Muscle layer of duodenum (tissue), 2 donors: ENCODE measurements at regions not wholly inside any gene's neighbourhood (a gene's known extent, or its start where the extent isn't known, plus 50 kb on each side); places are given as distances from the start of the nearest gene placed in this dataset.

Source experiments
- H3K27ac ChIP-seq: one replicate; pipeline ENCODE4 v1.7.0; 2013; ENCODE audit warnings: mild to moderate bottlenecking, low read length
- H3K27me3 ChIP-seq: one replicate; pipeline ENCODE4 v1.7.0; 2013; ENCODE audit warnings: low read depth, mild to moderate bottlenecking, control low read depth, low read length
- H3K36me3 ChIP-seq, 2 donors: one replicate each; pipeline ENCODE4 v1.7.0; 2013; ENCODE audit warnings: low read length in 2 of 2, control low read depth in 1 of 2, mild to moderate bottlenecking in 1 of 2; ENCODE audit not compliant: insufficient read depth in 2 of 2, control insufficient read depth in 1 of 2
- H3K4me1 ChIP-seq, 2 donors: one replicate each; pipeline ENCODE4 v1.7.0; 2013; ENCODE audit warnings: low read length in 2 of 2, mild to moderate bottlenecking in 2 of 2, control low read depth in 1 of 2, moderate library complexity in 1 of 2; ENCODE audit not compliant: insufficient read depth in 2 of 2, control insufficient read depth in 1 of 2
- H3K4me3 ChIP-seq, 2 donors: one replicate each; pipeline ENCODE4 v1.7.0; 2013; ENCODE audit warnings: low read length in 2 of 2, low read depth in 1 of 2, mild to moderate bottlenecking in 1 of 2
- H3K9me3 ChIP-seq, 2 donors: one replicate each; pipeline ENCODE4 v1.7.0; 2013; ENCODE audit warnings: low read length in 2 of 2, control low read depth in 1 of 2, mild to moderate bottlenecking in 1 of 2; ENCODE audit not compliant: control insufficient read depth in 1 of 2
- donor health status: healthy.

DNA sequence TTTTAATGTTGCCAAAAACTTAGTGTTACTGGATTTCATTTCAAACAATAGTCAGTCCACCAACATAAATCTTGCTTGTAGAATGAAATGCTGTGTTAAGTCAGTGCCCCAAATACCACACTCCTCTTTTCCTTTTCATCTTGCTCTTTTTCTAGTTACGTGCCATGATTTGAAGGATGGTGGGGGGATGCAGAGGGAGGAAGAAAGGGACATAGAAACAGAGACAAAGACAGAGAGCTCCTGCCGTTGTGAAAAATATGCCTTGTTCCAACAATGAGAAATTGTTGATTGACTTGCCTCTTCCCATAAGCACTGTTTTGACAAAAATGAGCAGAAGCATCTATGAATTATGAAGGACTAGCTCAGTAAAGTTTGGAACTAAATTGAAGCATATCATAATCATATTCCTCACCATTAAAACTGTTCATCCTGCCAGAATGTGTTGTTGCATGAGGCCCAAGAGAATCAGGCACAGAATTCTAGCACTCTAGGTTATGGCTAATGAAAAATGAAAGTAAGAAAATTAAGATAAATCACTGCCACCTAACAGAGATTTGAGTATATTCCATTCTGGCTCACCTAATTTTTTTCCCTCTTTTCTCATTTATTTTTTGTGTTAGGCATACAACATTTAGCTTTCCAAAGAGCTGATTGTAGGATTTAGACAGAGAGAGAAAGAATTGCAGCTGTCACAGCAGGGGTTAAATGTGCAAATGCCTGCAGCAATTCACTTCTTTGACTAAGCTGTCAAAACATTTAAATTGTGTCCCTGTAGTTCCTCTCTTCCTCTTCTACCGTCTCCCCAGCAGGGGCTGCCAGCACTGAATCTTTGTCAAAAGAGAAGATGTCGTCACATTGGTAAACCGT, 111.6 kb upstream of the PTPN13 start:
- Histone ChIP-seq H3K36me3 (no peaks in the 10 kb centered on the region), H3K27me3 (no peaks in the 10 kb centered on the region), H3K27ac (no peak overlapping the region), H3K4me3 (peak overlapping the region in 1 of 2 donors; percentile 40), H3K9me3 (no peaks in the 10 kb centered on the region), H3K4me1 (peaks cover 0 to 20% of the 10 kb centered on the region in 2 donors)

DNA sequence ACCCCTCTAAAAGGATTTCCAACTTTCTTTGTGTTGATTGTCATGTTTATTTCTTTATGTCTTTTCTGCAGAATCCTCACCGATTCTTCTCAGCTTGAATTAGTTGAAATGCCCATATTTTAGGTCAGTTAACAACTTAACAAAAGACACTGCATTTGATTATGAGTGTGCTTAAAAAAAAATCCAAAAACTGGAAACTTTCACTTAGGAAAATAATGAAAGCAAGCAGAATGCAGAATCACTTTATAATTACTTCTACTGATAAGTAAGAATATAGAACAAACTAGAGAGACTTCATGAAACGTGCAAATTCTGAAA, 111.0 kb upstream of the PTPN13 start:
- H3K4me1 ChIP-seq, result peaks cover 0 to 20% of the 10 kb centered on the region in 2 donors
- H3K9me3 ChIP-seq, result no peaks in the 10 kb centered on the region
- H3K27me3 ChIP-seq, result no peaks in the 10 kb centered on the region
- H3K27ac ChIP-seq, result no peak overlapping the region
- peak overlapping the region in 1 of 2 donors; percentile 40 for H3K4me3 ChIP-seq
- H3K36me3 ChIP-seq, result no peaks in the 10 kb centered on the region

GRCh38 chr4:86483773-86484172, 110.3 kb upstream of the PTPN13 start:
- Histone ChIP-seq H3K4me3 (no peak overlapping the region), H3K4me1 (peaks cover 0 to 20% of the 10 kb centered on the region in 2 donors), H3K9me3 (no peaks in the 10 kb centered on the region), H3K36me3 (no peaks in the 10 kb centered on the region), H3K27me3 (no peaks in the 10 kb centered on the region), H3K27ac (no peak overlapping the region)

- no peak overlapping the region for H3K27ac ChIP-seq
- H3K9me3 ChIP-seq, result no peaks in the 10 kb centered on the region
- peaks cover 0 to 20% of the 10 kb centered on the region in 2 donors for H3K4me1 ChIP-seq
- no peak overlapping the region for H3K4me3 ChIP-seq
- H3K27me3 ChIP-seq, result no peaks in the 10 kb centered on the region
- no peaks in the 10 kb centered on the region for H3K36me3 ChIP-seq
These were observed 109.9 kb upstream of the PTPN13 start for GRCh38 chr4:86484241-86484640.

- Histone ChIP-seq H3K27ac (no peak overlapping the region), H3K27me3 (no peaks in the 10 kb centered on the region), H3K4me3 (no peak overlapping the region), H3K36me3 (no peaks in the 10 kb centered on the region), H3K4me1 (peaks cover 0 to 5% of the 10 kb centered on the region in 2 donors), H3K9me3 (no peaks in the 10 kb centered on the region)
These were observed 106.3 kb upstream of the PTPN13 start for GRCh38 chr4:86487738-86488348.

DNA sequence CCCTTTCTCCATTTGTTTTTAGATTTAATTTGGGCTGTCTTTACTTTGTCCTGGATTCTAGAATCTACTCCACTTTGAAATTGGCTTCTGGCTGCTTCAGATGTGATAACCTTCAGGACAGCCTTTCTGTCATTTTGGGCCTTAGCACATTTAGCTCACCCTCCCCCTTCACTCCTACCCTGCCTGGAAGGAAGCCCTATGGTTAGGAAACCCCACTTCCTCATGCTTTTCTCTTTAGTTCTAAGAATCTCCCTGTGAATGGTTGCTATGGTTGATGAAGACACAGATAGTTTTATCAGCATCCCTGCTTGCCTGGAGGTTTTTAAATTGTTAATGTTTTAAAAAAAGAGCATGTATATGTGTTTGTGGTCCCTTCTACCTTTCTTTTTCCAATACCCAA, 100.7 kb upstream of the PTPN13 start:
- Histone ChIP-seq H3K4me3 (no peak overlapping the region), H3K9me3 (no peaks in the 10 kb centered on the region), H3K4me1 (no peaks in the 10 kb centered on the region), H3K36me3 (no peaks in the 10 kb centered on the region), H3K27ac (no peak overlapping the region), H3K27me3 (no peaks in the 10 kb centered on the region)

DNA sequence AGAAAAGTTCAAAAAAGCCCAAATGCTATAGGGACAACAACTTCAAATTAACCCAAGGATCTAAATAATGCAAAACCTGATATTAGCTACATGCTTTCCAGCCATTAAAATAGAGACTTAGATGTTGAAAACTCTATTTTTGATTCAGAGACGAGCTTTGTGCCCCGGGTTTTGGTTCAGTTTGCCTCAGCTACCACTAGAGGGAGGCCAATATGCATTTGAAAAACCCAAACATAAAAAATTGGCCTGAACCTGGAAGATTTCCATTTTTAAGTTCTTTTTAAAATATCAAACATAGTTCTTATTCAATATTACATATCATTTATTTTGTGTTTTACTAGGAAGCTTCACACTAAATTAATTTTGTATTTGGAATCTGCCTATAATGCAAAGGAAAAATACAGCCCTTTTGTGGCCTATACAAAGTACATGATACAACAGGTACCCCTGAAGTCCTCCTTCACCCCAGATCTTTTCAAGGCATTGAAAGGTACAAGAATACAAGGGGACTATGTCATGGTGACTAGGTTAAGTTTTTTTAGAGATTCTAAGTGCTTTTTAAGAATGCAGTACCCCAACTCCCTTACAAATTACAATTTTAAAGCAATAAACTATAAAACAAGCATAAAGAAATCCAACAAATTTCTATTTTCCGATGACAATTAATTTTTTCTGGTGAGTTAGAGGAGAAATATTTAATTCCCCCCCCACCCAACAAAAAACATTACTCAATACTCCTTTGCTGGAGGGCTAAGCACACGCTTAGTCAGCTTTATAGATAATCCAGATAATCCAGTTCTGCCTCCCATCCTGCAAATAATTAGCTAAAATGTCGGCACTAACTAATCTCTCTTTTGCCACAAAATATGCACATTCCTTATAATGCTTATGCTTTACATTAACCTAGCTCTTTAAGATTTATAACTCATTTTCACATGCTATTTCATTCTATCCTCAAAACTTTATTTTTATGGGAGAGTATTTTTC, 97.7 kb upstream of the PTPN13 start:
- Histone ChIP-seq H3K27ac (no peak overlapping the region), H3K4me1 (no peaks in the 10 kb centered on the region), H3K9me3 (no peaks in the 10 kb centered on the region), H3K27me3 (no peaks in the 10 kb centered on the region), H3K36me3 (no peaks in the 10 kb centered on the region), H3K4me3 (no peak overlapping the region)

DNA sequence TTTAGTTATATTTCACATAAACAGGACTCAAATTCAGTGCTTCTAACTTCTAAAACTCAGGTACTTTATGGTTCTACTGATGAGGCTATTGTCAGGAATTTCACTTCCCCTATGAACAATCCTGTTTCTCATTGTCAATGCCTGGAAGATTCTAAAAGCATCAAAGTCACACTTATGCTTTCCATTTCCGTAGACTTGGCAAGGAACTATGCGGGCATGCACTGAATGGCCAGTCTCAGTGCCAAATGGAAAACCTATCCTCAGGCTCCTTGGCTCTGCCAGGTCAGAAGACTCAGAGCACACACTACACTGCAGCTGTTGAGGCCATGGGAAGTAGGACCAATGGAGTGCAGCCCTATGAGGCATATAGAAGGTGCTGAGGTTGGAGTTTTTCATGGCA, 97.0 kb upstream of the PTPN13 start:
- Histone ChIP-seq H3K27ac (no peak overlapping the region), H3K4me3 (no peak overlapping the region), H3K9me3 (no peaks in the 10 kb centered on the region), H3K4me1 (no peaks in the 10 kb centered on the region), H3K36me3 (no peaks in the 10 kb centered on the region), H3K27me3 (no peaks in the 10 kb centered on the region)

- H3K4me3 ChIP-seq, result no peak overlapping the region
These were observed 95.9 kb upstream of the PTPN13 start for GRCh38 chr4:86497980-86498862.

DNA sequence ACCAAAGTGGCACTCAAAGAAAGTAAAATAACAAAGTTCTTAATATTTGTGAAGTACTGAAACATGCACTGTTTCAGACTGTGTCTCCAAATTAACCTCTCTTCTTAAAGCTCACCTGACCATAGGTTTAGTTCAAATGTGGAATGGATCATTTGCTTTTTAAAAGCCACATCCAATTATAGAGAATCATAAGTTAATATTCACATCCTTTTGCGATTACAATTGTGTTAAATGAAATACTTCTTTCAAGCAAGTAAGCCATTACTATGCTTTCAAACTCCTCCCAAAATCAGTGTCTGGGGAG, 95.3 kb upstream of the PTPN13 start:
- no peak overlapping the region for H3K4me3 ChIP-seq
- no peaks in the 10 kb centered on the region for H3K9me3 ChIP-seq
- no peaks in the 10 kb centered on the region for H3K4me1 ChIP-seq
- H3K27me3 ChIP-seq, result no peaks in the 10 kb centered on the region
- H3K27ac ChIP-seq, result no peak overlapping the region
- no peaks in the 10 kb centered on the region for H3K36me3 ChIP-seq

More at GRCh38 chr4:86497980-86498862, 95.9 kb upstream of the PTPN13 start:
- Histone ChIP-seq H3K4me1 (no peaks in the 10 kb centered on the region), H3K27ac (no peak overlapping the region), H3K27me3 (no peaks in the 10 kb centered on the region), H3K36me3 (no peaks in the 10 kb centered on the region), H3K9me3 (no peaks in the 10 kb centered on the region)
